NCI-H2171 treated with DMSO at 0.1 percent for 48 hours (cell line): ENCODE measurements at regions not wholly inside any gene's neighbourhood (a gene's known extent, or its start where the extent isn't known, plus 50 kb on each side); places are given as distances from the start of the nearest gene placed in this dataset.
A peak's percentile ranks its signal among the peaks of the same experiment; 100 is the strongest.

Experiments
- DNase-seq: peaks from one replicate; lab custom pipeline; 2025; lab: John Stamatoyannopoulos, UW

DNA sequence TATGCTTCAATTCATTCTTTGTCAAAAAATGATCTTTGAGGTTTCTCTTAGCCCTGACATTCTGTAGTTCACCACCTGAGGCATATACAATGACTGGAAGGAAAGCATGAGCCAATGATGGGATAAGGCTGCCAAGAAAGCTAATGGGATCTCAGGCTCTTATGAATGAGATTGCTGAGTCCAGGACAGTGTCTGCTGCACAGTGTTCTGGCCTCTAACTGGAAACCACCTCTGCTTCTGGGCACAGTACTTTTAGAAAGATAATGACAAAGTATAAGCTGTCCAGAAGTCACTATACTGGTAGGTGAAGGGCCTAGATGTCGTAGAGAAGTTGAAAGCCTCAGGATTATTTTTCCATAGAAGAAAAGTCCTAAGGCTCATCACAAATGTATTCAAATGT is 69.1 kb upstream of the PAPPA start:
- no peak for DNase-seq

DNA sequence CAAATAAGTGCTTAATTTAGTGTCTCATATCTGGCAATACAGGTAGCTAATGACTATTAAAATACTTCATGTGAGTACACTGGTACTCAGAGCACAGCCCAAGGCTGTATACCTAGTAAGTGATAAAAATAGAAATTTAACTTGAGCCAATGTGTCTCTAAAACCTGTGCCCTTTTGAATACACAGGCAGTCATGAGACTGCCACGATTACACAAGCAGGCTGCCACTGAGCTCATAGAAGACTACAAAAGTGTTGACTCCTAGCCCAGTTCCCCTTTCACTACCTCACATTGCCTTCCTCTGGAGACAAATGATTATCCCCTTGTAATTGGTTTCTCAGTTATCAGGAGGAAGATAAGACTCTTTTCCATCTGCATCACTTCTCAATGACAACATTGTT is 66.3 kb upstream of the PAPPA start:
- peak; percentile 78 for DNase-seq

DNA sequence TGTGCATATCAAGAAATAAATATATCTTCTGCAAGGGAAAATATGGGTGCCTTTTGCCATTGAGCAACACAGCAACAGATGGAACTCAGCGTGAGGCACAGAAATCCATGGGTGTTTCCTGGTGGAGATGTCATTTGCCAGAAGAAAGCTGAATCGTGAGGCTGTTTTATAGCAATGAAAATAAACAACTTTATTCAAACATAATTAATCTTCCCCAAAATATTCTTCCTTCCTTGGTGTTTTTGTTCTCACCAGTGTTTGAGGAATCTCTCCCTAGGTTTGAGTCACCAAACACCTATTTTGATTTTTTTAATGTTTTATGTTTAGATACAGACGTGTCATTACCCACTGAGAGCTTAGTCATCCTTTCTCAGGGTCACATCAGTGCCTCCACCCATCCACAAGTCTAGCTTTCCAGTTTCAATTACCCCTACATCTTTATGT is 65.8 kb upstream of the PAPPA start:
- DNase-seq, result peak; percentile 86

DNA sequence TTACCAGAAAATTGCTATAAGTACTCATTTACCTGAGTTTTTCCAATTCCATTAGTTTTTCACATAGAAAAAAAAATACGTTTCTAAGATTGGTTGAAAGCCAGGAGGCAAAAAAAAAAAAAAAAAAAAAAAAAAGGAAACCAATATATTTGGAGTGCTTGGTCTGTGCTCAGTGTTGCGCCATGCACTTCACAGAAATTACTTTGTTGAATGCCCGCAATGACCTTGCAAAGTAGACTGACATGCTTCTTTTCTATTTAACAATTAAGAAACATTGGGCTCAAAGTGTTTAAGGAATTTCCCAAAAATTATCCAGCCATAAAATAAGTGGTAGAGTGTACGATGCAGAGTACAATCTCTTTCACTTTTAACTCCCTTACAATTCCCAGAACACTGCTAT is 65.2 kb upstream of the PAPPA start:
- no peak for DNase-seq

DNA sequence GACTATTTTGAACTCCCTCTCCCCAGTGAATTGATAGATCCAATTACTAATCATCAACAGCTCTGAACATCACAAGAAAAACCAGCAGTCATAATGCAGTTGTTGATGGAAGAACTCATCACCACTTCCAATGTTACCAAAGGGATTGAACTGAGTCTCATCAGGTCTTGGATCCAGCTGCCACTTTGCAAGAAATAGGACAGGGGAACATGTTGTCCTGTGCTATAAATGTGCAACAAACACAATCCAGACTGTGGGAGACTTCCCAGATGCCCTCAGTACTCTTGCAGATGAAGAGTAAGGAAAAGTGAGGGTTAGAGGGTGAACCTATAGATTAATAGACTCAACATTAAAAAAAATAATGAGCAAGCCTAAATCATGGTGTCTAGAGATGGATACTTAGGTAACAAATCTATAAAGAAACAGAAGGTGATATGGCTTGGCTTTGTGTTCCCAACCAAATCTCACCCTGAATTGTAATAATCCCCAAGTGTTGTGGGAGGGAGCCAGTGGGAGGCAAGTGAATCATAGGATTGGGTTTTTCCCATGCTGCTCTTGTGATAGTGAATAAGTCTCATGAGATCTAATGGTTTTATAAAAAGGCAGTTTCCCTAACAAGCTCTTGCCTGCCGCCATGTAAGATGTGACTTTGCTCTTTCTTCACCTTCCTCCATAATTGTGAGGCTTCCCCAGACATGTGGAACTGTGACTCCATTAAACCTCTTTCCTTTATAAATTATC is 63.4 kb upstream of the PAPPA start:
- no peak for DNase-seq

DNA sequence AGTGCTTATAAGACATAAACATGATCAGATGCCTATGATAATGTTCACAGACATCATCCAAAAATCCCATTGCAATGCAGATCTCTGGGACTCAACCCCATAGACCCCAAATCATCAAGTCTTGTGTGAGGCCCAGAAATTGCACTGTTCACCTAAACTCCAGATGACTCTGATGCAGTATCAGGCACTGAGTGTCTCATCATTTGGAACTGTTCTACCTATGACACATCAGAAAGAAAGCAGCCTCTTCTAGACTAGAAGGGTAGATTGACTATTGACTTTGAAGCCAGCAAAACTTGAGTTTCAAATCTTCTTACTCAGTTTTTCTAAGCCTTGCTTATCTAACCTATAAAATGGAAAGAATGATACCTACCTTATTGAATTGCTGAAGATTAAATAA is 58.7 kb upstream of the PAPPA start:
- DNase-seq, result no peak

DNA sequence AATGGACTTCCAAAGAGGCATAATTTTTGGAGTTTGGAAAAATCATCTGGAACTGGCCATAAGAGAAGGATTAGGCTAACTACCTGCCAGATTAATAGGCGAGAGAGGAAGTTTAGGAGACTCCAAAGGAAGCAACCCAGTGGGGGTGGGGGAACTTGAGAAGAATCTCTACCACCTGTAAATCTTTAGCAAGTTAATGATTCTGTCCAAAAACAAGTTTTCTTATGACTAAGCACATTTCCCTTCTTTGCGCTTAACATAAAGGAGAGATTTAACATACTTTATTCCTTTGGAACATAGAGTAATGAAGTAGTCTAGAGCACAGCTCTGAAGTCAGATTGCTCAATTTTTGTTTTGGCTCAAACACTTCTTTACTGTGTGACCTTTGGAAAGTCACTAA is 58.2 kb upstream of the PAPPA start:
- no peak for DNase-seq

DNA sequence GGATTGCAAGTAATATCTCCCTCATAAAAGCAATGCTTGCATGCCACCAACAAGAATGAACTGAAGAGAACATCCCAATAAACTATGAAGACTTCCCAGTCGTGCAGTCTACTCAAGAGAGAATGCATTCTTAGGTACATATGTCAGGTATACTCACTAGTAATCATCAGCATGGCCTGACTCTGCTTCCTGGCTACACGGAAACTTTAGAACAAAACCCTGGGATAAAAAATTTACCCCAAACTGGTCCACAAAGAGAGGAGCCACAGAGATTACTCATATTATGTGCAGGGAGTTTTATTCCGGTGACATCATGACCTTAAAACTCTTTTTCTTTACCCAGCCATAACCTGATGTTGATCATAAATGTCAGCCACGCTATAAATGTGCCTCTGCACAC is 57.5 kb upstream of the PAPPA start:
- DNase-seq, result no peak

DNA sequence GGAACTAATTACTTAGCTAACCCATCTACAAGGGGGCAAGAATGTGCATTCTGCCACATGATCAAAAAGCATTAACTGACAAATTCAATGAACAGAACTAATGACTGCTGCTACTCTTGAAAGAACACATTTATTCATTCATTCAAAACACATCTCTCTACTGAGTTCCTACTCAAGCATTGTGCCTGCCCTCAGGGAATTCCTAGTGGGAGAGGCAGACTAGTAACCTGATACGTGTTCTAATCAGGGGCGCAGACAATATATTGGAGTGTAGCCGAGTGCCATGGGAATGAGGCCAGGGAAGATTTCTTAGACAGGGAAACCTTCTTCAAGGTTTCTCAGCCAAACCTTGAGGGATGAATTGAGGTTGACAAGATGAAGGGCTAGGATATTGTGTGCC is 56.7 kb upstream of the PAPPA start:
- peak; percentile 91 for DNase-seq

DNA sequence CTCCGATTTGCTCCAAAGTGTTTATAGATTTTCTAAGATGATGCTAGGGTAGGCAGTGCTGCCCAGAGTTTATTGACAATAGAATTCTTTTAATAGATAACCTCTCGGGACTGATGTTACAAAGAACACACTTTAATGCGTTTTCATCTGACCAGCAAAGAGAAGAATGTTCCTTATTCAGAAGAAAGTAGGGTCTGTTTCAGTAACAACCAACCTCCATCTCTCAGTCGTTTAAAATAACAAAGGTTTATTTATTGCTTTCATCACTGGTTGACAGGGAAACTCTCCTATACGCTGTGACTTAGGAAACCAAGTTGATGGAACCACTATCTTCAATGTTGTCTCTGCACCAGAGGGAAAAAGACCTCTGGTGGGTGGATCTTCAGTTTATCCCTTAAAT is 55.1 kb upstream of the PAPPA start:
- no peak for DNase-seq

DNA sequence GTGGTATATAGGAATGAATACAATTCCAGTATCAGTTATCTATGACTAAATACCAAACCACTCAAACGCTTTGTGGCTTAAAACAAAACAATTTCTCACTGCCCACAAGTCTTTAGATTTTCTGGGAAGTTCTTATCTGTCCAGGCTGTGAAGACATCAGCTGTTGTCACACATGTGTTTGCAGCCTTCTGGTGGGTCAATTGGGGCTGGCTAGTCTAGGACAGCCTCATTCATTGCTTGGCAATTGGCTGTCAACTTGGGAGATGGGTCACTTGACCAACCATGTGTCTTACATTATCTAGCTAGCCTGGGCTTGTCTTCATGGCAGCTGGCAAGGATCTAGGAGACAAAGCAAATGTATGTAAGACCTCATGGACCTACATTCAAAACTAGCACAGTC is 53.8 kb upstream of the PAPPA start:
- no peak for DNase-seq

DNA sequence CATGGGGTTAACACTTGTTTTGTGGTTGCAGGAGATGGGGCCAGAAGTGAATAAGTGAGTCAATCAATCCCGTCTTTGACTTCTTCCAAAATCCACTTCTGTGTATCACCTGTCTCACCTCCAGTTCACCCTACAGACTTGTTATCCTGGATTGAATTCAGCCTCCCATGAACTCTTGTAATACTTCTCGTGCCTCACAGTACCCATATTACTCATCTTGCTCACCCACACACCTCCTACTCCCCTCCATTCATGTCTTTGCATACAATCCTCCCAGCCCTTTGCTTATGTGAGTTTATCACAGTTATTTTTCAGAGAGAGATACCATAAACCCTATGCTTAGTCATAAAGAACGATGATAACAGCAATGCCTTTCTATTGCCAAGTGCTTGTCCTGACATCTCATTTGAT is 52.9 kb upstream of the PAPPA start:
- DNase-seq, result no peak

DNA sequence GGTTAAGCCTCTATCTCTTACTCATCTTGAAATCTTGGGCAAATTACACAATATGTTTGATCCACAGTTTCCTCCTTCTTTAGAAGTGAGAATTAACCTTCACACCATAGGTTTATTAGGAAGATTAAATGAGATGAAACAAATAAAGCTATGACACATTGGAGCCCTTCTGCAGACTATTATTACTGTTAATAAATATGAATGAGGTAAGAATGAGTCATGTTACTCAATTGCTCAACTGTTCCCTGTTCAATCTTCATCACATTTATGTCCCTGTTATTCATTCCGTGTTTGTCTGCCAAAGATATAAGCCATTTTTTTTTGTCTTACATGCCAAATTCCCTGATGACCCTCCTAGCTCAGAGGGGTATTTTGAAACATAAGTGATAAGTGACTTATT is 52.1 kb upstream of the PAPPA start:
- DNase-seq, result no peak

DNA sequence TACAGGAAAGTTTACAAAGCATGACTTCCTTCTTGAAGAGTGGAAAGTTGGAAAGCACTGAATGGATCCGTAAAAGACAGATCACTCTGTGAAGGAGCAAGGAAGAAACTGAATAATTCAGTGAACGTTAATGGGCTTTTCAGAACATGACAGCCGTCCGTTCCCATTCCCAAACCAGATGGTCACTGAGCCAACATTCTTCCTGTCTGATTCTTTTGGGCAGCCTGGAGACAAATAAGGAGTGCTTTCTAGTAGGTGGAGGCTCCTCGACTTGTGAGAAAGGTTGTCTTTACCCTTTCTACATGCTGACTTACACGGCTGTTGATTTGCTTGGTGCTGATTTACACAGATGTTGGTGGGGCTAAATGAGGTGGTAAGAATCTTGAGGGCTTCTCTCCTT is 51.0 kb upstream of the PAPPA start:
- no peak for DNase-seq
